ENCODE measurements at regions not wholly inside any gene's neighbourhood (a gene's known extent, or its start where the extent isn't known, plus 50 kb on each side); places are given as distances from the start of the nearest gene placed in this dataset.

- Histone ChIP-seq H3K4me3 (ENCODE audit: insufficient read depth, low read depth, low read length) (no peak overlapping the region), H2BK15ac (ENCODE audit: low read depth, low read length) (no peak overlapping the region), H3K27me3 (ENCODE audit: control insufficient read depth, insufficient read depth, low read length) (no peaks in the 10 kb centered on the region), H3K18ac (ENCODE audit: low read depth, low read length) (no peak overlapping the region), H2BK20ac (ENCODE audit: low read depth, low read length) (no peak overlapping the region), H3K4me2 (ENCODE audit: low read depth, low read length) (no peak overlapping the region), H3K27ac (ENCODE audit: insufficient read depth, low read length) (no peak overlapping the region), H3K9ac (ENCODE audit: low read depth, low read length) (no peak overlapping the region), H3K23ac (ENCODE audit: low read depth, low read length) (no peak overlapping the region), H2AK9ac (replicated peaks; ENCODE audit: low read depth, low read length, poor library complexity) (no peak overlapping the region), H2BK5ac (ENCODE audit: low read depth, low read length, poor library complexity, severe bottlenecking) (no peak overlapping the region), H3K9me1 (ENCODE audit: insufficient read depth, low read length) (no peaks in the 10 kb centered on the region), H3K4ac (ENCODE audit: low read depth, low read length) (no peak overlapping the region), H3K14ac (replicated peaks; ENCODE audit: low read depth, low read length) (no peak overlapping the region), H4K20me1 (ENCODE audit: insufficient read depth, low read length) (no peaks in the 10 kb centered on the region), H2BK120ac (ENCODE audit: low read depth, low read length) (no peak overlapping the region), H3K36me3 (ENCODE audit: control insufficient read depth, insufficient read depth, low read length) (no peaks in the 10 kb centered on the region), H3K9me3 (ENCODE audit: control insufficient read depth, insufficient read depth, low read length) (no peaks in the 10 kb centered on the region), H4K8ac (ENCODE audit: low read depth in 2 of 2, low read length in 2 of 2) (no peak overlapping the region), H4K91ac (ENCODE audit: insufficient read depth, low read depth, low read length) (no peak overlapping the region), H2AK5ac (ENCODE audit: low read depth, low read length) (no peak overlapping the region), H3K79me1 (ENCODE audit: low read depth in 1 of 2, low read length in 2 of 2) (no peaks in the 10 kb centered on the region), H4K5ac (ENCODE audit: low read depth, low read length) (no peak overlapping the region), H3K56ac (ENCODE audit: extremely low read depth, insufficient read depth, low read length) (no peak overlapping the region), H2AFZ (replicated peaks; ENCODE audit: low read length, poor library complexity) (no peak overlapping the region), H3K4me1 (ENCODE audit: control insufficient read depth, insufficient read depth, low read length) (no peaks in the 10 kb centered on the region)
- no TSS peak for BruUV-seq (replicated peaks)
- no CpG with 5 or more reads among the region's 1 CpG for WGBS, 2 experiments (ENCODE audit: extremely low coverage in 2 of 2, insufficient read length in 1 of 2)
- intact Hi-C loops (cut with micrococcal nuclease): no loop called here
- ATAC-seq (ENCODE audit: low read depth): no peak
- dilution Hi-C loops (cut with HindIII; ENCODE audit: low sequenced_read_pairs, unreplicated experiment): no loop called here
- no peak for DNase-seq
- no peak for TF ChIP-seq SMC3 (IDR thresholded peaks at IDR 0.05; ENCODE audit: low read depth, low read length)
- CTCF ChIA-PET: no interaction called here
- POLR2A ChIA-PET (ENCODE audit: unreplicated experiment): no interaction called here
- in situ Hi-C loops (cut with MboI; ENCODE audit: low sequenced_read_pairs): no loop called here
These were observed 51.4 kb upstream of the DNAJC1 start for GRCh38 chr10:22054961-22055360.

All from IMR-90 (cell line).